HEK293 (cell line): ENCODE measurements at regions not wholly inside any gene's neighbourhood (a gene's known extent, or its start where the extent isn't known, plus 50 kb on each side); places are given as distances from the start of the nearest gene placed in this dataset.

ENCODE experiments used
- CTCF ChIA-PET: fragments of 350-600 bp; formaldehyde crosslinking; extraction: SDS; loops from one replicate; lab custom pipeline; 2021; ENCODE audit warnings: antibody characterized with exemption; lab: Yijun Ruan, JAX
- POLR2A ChIA-PET: fragments of 300-600 bp; formaldehyde crosslinking; extraction: SDS; loops from one replicate; lab custom pipeline; 2020; ENCODE audit warnings: antibody characterized with exemption, inconsistent platforms; lab: Yijun Ruan, JAX
- H3K27ac ChIP-seq: fragments of 200-500 bp; sonication (Bioruptor generic); 2 replicates; pipeline ENCODE4 v1.5.1; 2014; ENCODE audit warnings: low read depth, low read length, control low read depth, inconsistent platforms; ENCODE audit errors: extremely low read depth
- H3K36me3 ChIP-seq, 2 experiments: fragments of 200-500 bp in 1 of 2; sonication (Bioruptor generic) in 1 of 2; 1 replicate in 1 of 2; 2 replicates in 1 of 2; pipeline ENCODE4 v1.5.1; 2014 to 2017; ENCODE audit warnings: inconsistent platforms in 2 of 2, low read length in 2 of 2; ENCODE audit not compliant: control insufficient read depth in 2 of 2, insufficient read depth in 1 of 2
- H3K4me1 ChIP-seq: fragments of 200-500 bp; sonication (Bioruptor generic); 2 replicates; pipeline ENCODE4 v1.5.1; 2014; ENCODE audit warnings: mild to moderate bottlenecking, low read length, inconsistent platforms; ENCODE audit not compliant: control insufficient read depth, insufficient read depth
- H3K4me3 ChIP-seq: 2 replicates; pipeline ENCODE4 v1.5.1; 2011; ENCODE audit warnings: low read depth, mild to moderate bottlenecking, control low read depth, low read length, moderate library complexity
- H3K9me3 ChIP-seq: fragments of 200-500 bp; sonication (Bioruptor generic); 2 replicates; pipeline ENCODE4 v1.5.1; 2014; ENCODE audit warnings: low read depth, low read length, inconsistent platforms; ENCODE audit not compliant: control insufficient read depth, insufficient read depth
- CTCF ChIP-seq: fragments of 450-650 bp; formaldehyde crosslinking; IDR thresholded peaks from 2 replicates; pipeline ENCODE4 v1.5.1; 2016; ENCODE audit warnings: missing biosample characterization, missing genetic modification characterization
- SETDB1 ChIP-seq: IDR thresholded peaks from one replicate; pipeline ENCODE4 v1.6.1; 2017; ENCODE audit warnings: mild to moderate bottlenecking, low read length, moderate library complexity, mixed read lengths; ENCODE audit not compliant: insufficient read length
- TSHZ1 ChIP-seq: fragments of 450-650 bp; formaldehyde crosslinking; IDR thresholded peaks from 2 replicates; pipeline ENCODE4 v1.5.1; 2016; ENCODE audit warnings: missing biosample characterization, missing genetic modification characterization, borderline replicate concordance
- ZBTB21 ChIP-seq: fragments of 450-650 bp; formaldehyde crosslinking; IDR thresholded peaks from 2 replicates; pipeline ENCODE4 v1.5.1; 2017; ENCODE audit warnings: missing biosample characterization, missing genetic modification characterization
- ZBTB26 ChIP-seq: fragments of 450-650 bp; formaldehyde crosslinking; optimal IDR thresholded peaks from 2 replicates; pipeline ENCODE3; 2016; ENCODE audit warnings: missing biosample characterization, mild to moderate bottlenecking, missing genetic modification characterization
- ZNF169 ChIP-seq: fragments of 450-650 bp; formaldehyde crosslinking; IDR thresholded peaks from 2 replicates; pipeline ENCODE4 v1.5.1; 2016; ENCODE audit warnings: missing biosample characterization, missing genetic modification characterization
- ZNF2 ChIP-seq: fragments of 450-650 bp; formaldehyde crosslinking; IDR thresholded peaks from 2 replicates; pipeline ENCODE4 v1.5.1; 2016; ENCODE audit warnings: missing biosample characterization, missing genetic modification characterization
- ZNF239 ChIP-seq: fragments of 450-650 bp; formaldehyde crosslinking; IDR thresholded peaks from 2 replicates; pipeline ENCODE4 v1.5.1; 2016; ENCODE audit warnings: missing biosample characterization, missing genetic modification characterization
- ZNF266 ChIP-seq: fragments of 450-650 bp; formaldehyde crosslinking; IDR thresholded peaks from 2 replicates; pipeline ENCODE4 v1.5.1; 2016; ENCODE audit warnings: missing biosample characterization, missing genetic modification characterization, low read depth
- ZNF341 ChIP-seq: fragments of 450-650 bp; formaldehyde crosslinking; IDR thresholded peaks from 2 replicates; pipeline ENCODE4; 2016; ENCODE audit warnings: low read depth, missing biosample characterization, missing genetic modification characterization
- ZNF354C ChIP-seq: fragments of 450-650 bp; formaldehyde crosslinking; IDR thresholded peaks from 2 replicates; pipeline ENCODE4 v1.5.1; 2016; ENCODE audit warnings: missing biosample characterization, missing genetic modification characterization, low read depth, borderline replicate concordance
- ZNF423 ChIP-seq: fragments of 450-650 bp; formaldehyde crosslinking; IDR thresholded peaks from 2 replicates; pipeline ENCODE4 v1.5.1; 2016; ENCODE audit warnings: missing biosample characterization, missing genetic modification characterization
- ZNF596 ChIP-seq: fragments of 450-650 bp; IDR thresholded peaks from 2 replicates; pipeline ENCODE4 v1.5.0; 2018; ENCODE audit warnings: missing biosample characterization, mild to moderate bottlenecking, missing genetic modification characterization, moderate library complexity
- ZNF610 ChIP-seq: fragments of 450-650 bp; formaldehyde crosslinking; IDR thresholded peaks from 2 replicates; pipeline ENCODE4 v1.5.1; 2016; ENCODE audit warnings: missing biosample characterization, missing genetic modification characterization, borderline replicate concordance
- ZNF629 ChIP-seq: fragments of 450-650 bp; formaldehyde crosslinking; IDR thresholded peaks from 2 replicates; pipeline ENCODE4 v1.5.1; 2017; ENCODE audit warnings: missing biosample characterization, missing genetic modification characterization
- ZNF654 ChIP-seq: fragments of 450-650 bp; formaldehyde crosslinking; IDR thresholded peaks from 2 replicates; pipeline ENCODE4 v1.5.1; 2016; ENCODE audit warnings: low read depth, missing biosample characterization, missing genetic modification characterization
- ZNF658 ChIP-seq: fragments of 450-650 bp; formaldehyde crosslinking; IDR thresholded peaks from 2 replicates; pipeline ENCODE4; 2016; ENCODE audit warnings: missing biosample characterization, missing genetic modification characterization
- ZNF670 ChIP-seq: fragments of 450-650 bp; formaldehyde crosslinking; IDR thresholded peaks from 2 replicates; pipeline ENCODE4 v1.5.1; 2016; ENCODE audit warnings: missing biosample characterization, missing genetic modification characterization, low read depth
- ZNF785 ChIP-seq: fragments of 450-650 bp; formaldehyde crosslinking; IDR thresholded peaks from 2 replicates; pipeline ENCODE4 v1.5.1; 2016; ENCODE audit warnings: missing biosample characterization, missing genetic modification characterization
- ZNF791 ChIP-seq: fragments of 450-650 bp; formaldehyde crosslinking; IDR thresholded peaks from 2 replicates; pipeline ENCODE4 v1.5.1; 2016; ENCODE audit warnings: missing biosample characterization, missing genetic modification characterization
- ZNF830 ChIP-seq: fragments of 450-650 bp; IDR thresholded peaks from 2 replicates; pipeline ENCODE4 v1.5.0; 2018; ENCODE audit warnings: missing biosample characterization, missing genetic modification characterization, low read depth, mild to moderate bottlenecking, moderate library complexity
- ZNF837 ChIP-seq: fragments of 450-650 bp; formaldehyde crosslinking; IDR thresholded peaks from 2 replicates; pipeline ENCODE4 v1.5.1; 2016; ENCODE audit warnings: missing biosample characterization, missing genetic modification characterization
- ZSCAN23 ChIP-seq: fragments of 450-650 bp; formaldehyde crosslinking; IDR thresholded peaks from 2 replicates; pipeline ENCODE4 v1.5.1; 2016; ENCODE audit warnings: missing biosample characterization, missing genetic modification characterization

GRCh38 chr10:128304271-128304670 is 178.0 kb upstream of the MKI67 start:
- no peak overlapping the region for H3K4me3 ChIP-seq
- no peak overlapping the region for H3K27ac ChIP-seq
- H3K36me3 ChIP-seq: no peaks in the 10 kb centered on the region
- H3K4me1 ChIP-seq: no peaks in the 10 kb centered on the region; the same call in 1 of the 2 replicates
- ChIA-PET CTCF (interaction anchor here (1.0 kb wide), 1 partner anchor 36 kb away, joined by 3 read pairs; no protein-coding TSS in a partner anchor), POLR2A (no interaction called here)
- no peaks in the 10 kb centered on the region for H3K9me3 ChIP-seq
- TF ChIP-seq ZNF341 (tag by site-specific recombination) (no peak), ZBTB26 (tag by site-specific recombination) (no peak), TSHZ1 (tag by site-specific recombination) (no peak), ZNF239 (tag by site-specific recombination) (no peak), ZNF658 (tag by site-specific recombination) (no peak), ZSCAN23 (no peak), ZNF654 (no peak), ZNF423 (tag by site-specific recombination) (no peak), ZNF791 (tag by site-specific recombination) (no peak), ZNF837 (tag by site-specific recombination) (no peak)

- Histone ChIP-seq H3K4me3 (no peak overlapping the region), H3K36me3 (no peaks in the 10 kb centered on the region)
- TF ChIP-seq ZNF670 (tag by site-specific recombination) (no peak), ZNF610 (tag by site-specific recombination) (no peak), ZNF169 (tag by site-specific recombination) (no peak), SETDB1 (no peak), ZNF830 (tag by site-specific recombination) (no peak), CTCF (tag by site-specific recombination) (no peak), ZNF629 (no peak), ZNF654 (no peak), ZNF2 (tag by site-specific recombination) (no peak), ZNF785 (no peak), TSHZ1 (tag by site-specific recombination) (no peak), ZNF596 (tag by site-specific recombination) (no peak), ZNF354C (tag by site-specific recombination) (no peak), ZNF423 (tag by site-specific recombination) (no peak), ZNF266 (tag by site-specific recombination) (no peak), ZBTB21 (tag by site-specific recombination) (no peak)
- TF ChIP-seq, all 188 proteins: peak for 0
- ChIA-PET POLR2A (no interaction called here), CTCF (interaction anchor here (0.7 to 0.9 kb wide), 2 partner anchors 10 to 69 kb away, joined by 3 read pairs; no protein-coding TSS in a partner anchor)
- H3K4me1 ChIP-seq: no peaks in the 10 kb centered on the region
- H3K9me3 ChIP-seq: no peaks in the 10 kb centered on the region
- H3K27ac ChIP-seq: no peak overlapping the region
Observed at GRCh38 chr10:128305601-128306345, 179.6 kb upstream of the MKI67 start.
